ENCODE measurements at regions not wholly inside any gene's neighbourhood (a gene's known extent, or its start where the extent isn't known, plus 50 kb on each side); places are given as distances from the start of the nearest gene placed in this dataset.

- TF ChIP-seq CTCF (IDR thresholded peaks at IDR 0.05; ENCODE audit: low read depth, low read length) = no peak
- no peak for TF ChIP-seq EZH2phosphoT487 (IDR thresholded peaks at IDR 0.05; ENCODE audit: low read depth)
Measured at GRCh38 chr14:101482066-101482465, 79.2 kb upstream of the DIO3 start.

All from OCI-LY3 (cell line).